ENCODE measurements at regions not wholly inside any gene's neighbourhood (a gene's known extent, or its start where the extent isn't known, plus 50 kb on each side); places are given as distances from the start of the nearest gene placed in this dataset.

- TF ChIP-seq CTCF (IDR thresholded peaks at IDR 0.05): no peak
- TF ChIP-seq EP300 (IDR thresholded peaks at IDR 0.05): no peak
- no peak for TF ChIP-seq POLR2A (IDR thresholded peaks at IDR 0.05)
These were observed 159.5 kb upstream of the NDUFV2 start for GRCh38 chr18:8942909-8943545.

Data from suprapubic skin (tissue), 3 donors.